HT1080 (cell line): ENCODE measurements at regions not wholly inside any gene's neighbourhood (a gene's known extent, or its start where the extent isn't known, plus 50 kb on each side); places are given as distances from the start of the nearest gene placed in this dataset.
"Not testable (repeated sequence)": the region's sequence is repeated elsewhere in the genome, so short reads cannot be mapped to it uniquely, and the experiment has no call there.

Experiments
- DNase-seq: peaks from one replicate; pipeline ENCODE4 v3.0.0-alpha.2; 2015; ENCODE audit warnings: low read depth

DNA sequence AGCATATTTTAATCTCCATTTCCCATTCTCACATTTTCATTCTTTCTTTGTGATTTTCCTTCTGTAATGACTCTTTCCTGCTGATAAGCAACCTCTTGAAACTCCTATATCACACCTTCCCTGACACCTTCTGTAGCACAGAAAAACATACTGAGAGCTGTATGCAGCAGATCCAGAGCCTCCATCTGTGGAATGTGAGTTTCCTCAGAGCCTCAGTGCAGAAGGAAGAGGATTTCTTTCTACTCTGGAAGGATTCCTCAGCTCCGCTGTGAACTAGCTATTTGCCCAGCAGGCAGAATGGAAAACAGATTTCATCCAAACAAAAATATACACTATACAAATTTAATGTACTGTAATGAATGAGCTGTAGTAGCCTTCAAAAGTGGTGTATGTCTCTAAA is 841.3 kb upstream of the ZWINT start:
- no peak for DNase-seq

DNA sequence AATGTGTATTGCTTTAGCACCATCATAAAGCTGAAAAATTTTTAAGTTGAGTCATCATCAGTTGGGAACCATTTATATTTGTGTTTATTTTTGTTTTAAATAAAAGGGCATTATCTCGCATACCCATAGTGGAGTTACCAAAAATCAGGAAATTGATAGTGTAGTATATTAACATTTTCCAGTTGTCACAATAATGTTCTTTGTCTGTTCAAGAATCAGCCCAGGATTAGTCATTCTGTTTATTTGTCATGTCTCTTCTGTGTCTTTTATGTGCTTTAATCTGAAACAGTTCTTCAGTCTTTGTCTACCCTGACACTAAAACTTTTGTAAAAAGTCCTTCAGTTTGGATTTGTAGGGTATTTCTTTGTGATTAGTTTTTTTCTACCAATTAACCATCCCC is 827.8 kb upstream of the ZWINT start:
- peak; percentile 12 for DNase-seq

DNA sequence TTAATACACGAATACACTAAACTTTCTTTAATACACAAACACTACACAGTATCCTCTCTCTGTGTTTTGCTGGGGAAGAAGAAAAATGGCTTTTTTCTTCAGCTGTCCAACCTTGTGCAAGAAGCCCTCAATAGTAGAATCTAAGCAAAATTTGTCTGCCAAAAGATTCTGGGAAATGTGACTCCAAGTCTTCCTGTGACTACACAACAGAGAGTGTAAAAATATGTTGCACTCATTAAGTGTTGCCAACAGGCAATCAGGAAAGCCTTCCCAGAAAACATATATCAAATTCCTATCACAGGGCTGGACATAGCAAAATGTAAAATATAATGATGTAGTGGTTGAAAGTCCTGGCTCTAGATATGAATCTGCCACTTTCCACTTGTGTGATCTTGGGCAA is 825.1 kb upstream of the ZWINT start:
- DNase-seq: no peak

DNA sequence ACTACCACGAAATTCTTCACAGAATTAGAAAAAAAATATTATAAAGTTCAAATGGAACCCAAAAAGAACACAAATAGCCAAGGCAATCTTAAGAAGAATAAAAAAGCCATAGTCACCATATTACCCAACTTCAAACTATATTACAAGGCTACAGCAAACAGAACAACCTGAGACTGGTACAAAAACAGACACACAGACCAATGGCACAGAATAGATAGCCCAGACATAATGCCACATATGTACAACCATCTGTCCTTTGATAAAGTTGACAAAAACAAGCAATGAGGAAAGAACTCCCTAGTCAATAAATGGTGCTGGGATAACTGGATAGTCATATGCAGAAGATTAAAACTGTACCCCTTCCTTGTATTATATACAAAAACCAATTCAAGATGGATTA is 808.5 kb upstream of the ZWINT start:
- no peak for DNase-seq

DNA sequence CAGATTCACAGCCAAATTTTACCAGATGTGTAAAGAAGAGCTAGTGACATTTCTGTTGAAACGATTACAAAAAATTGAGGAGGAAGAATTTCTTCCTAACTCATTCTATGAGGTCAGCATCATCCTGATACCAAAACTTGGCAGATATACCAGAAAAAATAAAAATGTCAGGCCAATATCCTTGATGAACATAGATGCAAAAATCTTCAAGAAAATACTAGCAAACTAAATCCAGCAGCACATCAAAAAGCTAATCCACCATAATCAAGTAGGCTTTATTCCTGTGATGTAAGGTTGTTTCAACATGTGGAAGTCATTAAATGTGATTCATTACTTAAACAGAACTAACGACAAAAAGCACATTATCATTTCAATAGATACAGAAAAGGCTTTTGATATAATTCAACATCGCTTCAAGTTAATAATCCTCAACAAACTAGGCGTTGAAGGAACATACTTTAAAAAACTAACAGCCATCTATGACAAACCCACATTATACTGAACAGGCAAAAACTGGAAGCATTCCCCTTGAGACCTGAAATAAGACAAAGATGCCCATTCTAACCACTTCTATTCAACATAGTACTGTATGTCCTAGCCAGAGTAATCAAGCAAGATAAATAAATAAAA is 807.7 kb upstream of the ZWINT start:
- DNase-seq: no peak

DNA sequence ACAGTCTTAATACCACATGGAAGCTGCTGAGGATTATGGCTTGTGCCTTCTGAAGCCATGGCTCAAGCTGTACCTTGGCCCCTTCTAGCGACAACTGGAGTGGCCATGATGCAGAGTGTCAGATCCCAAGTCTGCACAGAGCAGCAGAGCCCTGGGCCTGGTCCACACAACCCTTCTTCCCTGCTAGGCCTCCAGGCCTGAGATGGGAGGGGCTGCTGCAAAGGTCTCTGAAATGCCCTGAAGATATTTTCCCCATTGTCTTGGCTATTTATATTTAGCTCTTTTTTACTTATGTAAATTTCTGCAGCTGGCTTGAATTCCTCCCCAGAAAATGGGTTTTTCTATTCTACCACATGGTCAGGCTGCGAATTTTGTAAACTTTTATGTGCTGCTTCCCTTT is 804.6 kb upstream of the ZWINT start:
- no peak for DNase-seq

DNA sequence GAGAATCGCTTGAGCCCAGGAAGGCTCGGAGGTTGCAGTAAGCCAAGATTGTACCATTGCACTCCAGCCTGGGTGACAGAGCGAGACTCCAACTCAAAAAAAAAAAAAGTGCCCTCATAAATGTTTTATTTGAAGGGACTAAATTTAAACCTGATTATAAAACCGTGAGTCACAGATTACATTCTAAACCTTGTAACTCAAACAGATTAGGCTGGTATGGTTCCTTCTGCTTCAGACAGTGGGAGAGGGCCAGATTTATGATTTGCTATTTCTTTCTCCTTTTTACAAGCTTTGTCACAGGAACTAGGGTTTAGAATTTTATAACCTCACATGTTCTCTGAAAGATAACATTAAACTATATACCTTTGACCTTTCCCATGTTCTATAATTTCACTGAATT is 801.2 kb upstream of the ZWINT start:
- no peak for DNase-seq

DNA sequence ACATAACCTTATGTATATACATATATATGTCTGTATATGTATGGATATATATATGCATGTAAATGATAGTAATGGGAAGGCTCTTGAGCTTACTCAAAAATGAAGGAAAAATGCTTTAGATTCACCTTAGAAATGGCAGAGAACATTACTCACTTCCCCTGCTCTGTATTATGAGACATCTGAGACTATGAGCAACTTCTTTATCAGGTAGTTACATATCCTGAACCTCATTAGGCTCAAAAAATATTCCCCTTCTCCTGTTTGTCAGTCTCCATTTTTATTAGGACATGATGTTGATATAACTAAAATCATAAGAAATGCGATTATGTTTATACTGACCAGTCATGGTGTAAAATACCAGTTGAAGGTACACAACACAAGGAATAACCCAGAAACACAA is 800.1 kb upstream of the ZWINT start:
- peak; percentile 2 for DNase-seq

DNA sequence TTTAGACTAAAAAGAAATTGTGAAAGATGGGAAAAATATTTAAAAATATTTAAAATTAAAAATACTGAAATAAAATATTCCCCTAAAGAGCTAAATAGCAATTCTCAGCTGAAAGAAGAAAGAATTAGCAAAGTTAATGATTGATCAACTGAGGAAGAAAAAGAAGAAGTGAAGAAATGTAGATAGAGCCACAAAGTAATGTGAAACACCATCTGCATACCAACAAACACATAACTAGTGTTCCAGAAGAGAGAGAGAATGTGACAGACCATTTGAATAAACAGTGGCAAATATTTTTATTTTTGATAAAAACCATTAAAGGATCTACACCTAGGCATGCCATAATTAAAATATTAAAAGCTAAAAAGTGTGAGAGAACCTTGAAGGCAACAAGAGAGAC is 784.5 kb upstream of the ZWINT start:
- DNase-seq: no peak

DNA sequence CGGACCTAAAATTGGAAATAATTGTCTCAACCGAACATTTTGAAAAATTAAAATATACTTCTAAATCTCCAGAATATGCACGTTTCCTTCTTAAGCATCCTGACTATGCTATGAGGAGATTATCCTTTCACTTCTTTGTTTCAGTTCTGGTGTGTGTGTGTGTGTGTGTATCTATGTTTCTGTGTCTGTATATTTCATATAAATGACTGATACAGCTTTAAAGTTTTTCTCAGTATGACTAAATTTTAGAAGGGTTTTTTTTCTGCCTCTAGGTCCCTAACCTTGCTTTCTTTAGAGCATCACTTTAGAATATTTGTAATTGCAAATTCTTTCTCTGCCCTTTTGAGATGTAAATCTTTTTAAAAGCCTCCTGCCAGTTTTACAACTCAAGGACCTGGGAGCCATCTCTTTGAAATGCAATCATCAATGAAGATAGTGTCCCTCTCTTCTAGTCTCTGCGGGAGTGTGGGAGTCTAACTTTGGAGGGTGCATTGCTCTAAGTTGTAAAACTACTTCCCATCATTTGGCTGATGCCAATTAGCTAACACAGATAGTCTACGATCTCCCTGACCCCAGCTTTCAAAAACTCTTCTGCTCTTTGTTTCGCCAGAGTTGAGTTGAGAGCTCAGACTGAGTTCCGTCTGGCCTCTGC is 782.0 kb upstream of the ZWINT start:
- no peak for DNase-seq

DNA sequence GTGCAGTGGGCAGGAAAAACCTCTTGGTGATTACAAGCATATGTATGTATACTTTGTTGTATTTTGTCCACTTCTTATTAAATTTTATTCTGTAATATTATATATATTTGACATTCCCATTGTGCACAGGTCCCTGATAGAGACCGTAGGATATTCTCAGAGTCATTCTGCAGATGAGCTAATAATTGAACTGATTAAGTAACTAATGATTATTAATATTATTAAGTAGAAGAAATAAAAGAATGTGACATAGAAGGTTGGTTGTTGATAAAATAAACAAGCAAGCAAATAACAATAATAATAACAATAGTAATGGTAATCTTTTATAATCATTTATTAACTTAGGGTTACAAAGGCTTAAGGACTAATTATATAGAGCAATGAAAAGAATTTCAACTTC is 780.6 kb upstream of the ZWINT start:
- DNase-seq: no peak

DNA sequence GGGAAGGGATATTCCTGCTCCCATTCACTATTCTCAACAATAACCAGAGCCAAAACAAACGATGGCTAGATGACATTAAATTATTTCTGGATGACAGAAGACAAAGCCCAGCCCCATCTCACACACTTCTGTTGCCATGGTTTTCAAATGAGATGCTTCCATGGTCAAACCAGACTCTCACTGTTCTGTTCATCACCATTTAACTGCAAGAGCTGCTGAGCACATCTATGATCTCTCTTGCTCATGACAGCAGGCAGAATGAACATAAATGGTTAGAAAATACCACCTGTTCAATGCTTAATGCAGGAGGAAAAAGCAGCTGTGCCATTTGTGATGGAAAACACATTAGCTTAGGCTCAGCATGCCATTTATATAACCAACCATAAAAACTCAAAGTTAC is 758.6 kb upstream of the ZWINT start:
- no peak for DNase-seq

DNA sequence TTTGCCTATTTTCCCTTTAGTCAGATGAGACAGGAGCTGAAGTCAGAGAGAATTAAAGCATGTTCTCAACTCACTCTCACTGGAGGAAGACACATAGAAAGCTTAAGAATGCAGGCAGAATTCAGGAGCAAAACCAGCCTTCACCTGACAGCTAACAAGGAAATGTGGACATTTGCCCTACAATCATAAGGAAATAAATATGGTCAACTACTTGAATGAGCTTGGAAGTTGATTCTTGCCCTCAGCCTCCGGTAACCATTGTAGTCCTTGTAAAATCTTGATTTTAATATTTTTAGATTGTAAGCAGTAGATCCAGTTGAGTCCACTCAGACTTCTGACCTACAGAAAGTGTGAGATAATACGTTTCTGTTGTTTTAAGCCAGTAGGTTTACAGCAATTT is 752.5 kb upstream of the ZWINT start:
- DNase-seq: no peak

DNA sequence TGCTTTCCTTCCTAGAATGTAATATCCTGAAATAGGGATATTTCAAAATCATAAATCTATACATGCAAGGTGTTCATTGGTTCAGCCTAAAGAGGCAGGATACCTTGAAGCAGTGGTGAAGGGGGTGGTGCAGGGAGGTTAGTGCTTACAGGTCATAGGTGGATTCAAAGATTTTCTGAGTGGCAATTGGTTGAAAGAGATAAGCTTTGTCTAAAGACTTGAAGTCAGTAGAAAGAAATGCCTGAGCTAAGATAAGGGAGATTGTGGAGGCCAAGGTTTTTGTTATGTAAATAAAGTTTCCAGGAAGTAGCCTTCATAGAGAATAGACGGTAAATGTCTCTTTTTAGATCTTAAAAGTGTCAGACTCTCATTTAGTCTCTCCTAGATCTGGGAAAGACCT is 741.2 kb upstream of the ZWINT start:
- no peak for DNase-seq

DNA sequence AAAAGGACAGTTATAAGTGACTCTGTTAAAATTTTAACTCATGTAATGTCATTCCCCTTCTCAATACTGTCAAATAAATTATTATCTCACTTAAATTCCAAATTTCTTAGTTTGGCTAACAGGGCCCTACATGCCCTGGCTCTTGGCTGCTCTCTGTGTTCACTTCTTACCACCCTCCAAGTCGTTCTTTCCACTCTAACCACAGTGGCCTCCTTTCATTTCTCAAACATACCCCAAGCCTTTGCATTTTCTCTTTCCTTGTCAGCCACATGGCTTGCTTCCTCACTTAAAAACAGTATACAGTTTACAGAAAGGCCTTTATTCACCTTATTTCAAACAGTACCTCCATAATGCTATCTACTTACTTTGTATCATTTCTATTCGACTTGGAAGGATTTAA is 737.1 kb upstream of the ZWINT start:
- DNase-seq: peak; percentile 5

DNA sequence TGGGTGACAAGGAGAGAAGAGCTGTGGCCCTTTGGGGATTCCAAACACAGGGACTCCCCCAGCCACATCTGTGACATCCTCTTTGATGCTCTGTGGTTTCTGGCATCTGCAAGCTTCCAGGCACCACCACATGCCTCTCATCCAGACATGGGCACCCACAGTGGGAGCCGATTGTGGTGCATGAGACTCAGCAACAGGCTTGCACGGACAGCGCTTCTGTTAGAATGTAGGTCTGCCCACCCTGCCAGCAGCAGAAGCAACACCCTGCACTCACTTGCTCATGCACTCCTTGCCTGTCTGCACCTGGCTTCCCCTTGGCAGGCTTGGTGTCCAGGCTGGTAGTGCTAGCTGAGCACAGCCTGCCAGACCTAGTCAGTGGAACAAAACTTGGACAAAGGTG is 735.0 kb upstream of the ZWINT start:
- no peak for DNase-seq

DNA sequence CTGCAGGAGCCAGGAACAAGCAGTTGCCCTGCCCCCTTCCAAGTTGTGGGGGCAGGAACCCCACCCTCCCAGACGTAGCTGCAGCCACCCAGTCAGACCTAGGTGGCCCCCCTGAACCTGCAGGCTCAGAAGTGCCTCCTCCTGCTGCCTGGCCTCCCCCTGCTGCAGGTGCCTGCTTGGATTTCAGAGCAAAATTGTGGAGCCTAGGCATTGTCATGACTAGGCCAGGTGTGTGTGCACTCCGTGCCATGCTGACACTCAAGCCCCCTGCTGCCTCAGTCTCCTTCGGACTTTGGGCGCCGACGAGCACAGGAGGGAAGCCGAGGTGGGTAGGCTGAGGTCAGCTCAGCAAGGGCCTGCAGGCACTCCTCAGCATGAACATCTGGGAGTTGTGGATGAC is 733.9 kb upstream of the ZWINT start:
- no peak for DNase-seq

DNA sequence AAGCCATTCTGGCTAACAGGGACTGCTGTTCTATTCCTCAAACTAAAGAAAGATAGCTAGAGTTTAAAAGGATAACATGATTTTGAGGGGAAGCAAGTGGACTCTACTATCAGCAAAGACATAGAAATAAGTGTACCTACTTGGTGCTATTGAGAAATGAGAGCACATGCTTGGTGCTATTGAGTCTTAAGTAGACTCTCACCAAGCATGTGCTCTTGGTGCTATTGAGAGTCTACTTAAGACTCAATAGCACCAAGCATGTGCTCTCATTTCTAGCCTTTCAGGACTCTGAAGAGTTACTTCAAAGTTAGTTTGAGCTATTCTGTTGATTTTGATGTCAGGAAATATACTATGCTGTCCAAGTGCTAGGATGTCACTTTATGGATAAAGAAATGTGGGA is 733.0 kb upstream of the ZWINT start:
- DNase-seq: no peak

DNA sequence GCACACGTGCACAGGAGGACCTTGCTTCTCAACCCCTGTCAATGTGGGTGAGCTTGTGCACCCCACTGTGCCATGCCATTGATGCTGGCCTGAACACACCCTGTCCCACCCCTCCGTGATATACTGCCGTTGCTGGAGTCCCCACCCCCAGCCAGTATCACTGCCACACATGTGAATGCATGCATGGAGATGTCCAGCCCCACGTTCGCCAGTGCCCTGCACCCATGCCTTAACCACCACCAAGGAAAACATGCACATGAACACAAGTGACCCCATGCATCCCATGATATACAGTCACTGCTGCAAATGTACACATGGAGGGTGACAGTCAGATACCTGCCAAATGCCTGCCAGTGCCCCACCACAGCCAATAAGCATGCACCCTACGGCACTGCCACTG is 692.5 kb upstream of the ZWINT start:
- no peak for DNase-seq

DNA sequence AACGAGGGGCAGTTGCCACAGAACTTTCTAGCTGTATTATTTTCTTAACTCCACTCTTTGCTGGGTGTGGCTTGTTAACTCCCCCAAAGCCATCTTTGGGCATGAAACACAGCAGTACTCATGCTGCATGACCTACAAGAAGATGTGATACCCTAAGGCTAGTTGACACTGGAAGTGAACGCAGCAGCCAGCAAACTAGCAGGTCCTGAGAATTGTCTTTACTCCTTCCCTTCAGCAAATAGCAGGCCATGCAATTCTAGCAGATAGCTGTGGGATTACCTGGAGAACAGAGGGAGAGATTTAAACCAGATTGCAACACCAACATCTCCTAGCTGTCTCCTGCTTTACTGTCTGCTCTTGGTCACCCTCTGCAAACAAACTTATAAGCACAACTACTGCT is 688.0 kb upstream of the ZWINT start:
- DNase-seq: no peak

DNA sequence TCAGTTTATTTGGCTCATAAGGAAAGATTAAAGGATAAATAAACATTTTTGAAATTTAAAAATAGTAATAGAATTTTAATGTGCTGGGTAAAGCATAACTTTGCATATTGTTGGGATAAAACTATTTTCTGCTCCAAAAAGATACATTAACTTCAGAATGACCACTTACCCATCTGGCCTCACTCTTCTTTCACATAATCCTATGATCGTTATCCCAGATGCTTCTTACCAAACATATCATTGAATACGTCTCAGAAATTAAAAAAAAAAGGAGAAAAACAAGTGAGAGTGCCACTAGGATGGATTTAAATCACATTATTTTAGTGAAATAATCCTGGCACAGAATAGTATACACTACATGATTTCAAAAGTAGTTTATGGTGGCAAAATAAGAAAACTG is 677.5 kb upstream of the ZWINT start:
- DNase-seq: no peak

DNA sequence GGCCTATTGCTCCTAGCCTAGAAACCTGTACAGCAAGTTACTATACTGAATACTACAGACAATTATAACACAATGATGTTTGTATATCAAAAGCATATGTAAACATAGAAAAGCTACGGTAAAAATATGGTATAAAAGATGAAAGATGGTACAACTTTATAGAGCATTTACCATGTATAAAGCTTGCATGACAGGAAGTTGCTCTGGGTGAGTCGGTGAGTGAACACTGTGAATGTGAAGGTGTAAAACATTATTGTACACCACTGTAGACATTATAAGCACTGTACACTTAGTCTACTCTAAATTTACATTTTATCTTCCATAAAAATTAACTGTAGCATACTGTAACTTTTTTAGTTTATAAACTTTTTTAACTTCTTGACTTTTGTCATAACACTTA is 674.3 kb upstream of the ZWINT start:
- DNase-seq: no peak

DNA sequence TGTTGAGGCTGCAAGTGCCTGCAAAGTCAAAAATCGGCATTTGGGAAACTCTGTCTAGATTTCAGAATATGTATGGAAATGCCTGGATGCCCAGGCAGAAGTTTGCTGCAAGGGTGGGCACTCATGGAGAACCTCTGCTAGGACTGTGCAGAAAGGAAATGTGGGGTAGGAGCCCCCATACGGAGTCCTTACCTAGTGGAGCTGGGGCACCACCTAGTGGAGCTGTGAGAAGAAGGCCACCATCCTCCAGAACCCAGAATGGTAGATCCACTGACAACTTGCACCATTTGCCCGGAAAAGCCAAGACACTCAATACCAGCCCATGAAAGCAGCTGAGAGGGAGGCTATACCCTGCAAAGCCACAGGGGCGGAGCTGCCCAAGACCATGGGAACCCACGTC is 671.2 kb upstream of the ZWINT start:
- not testable (repeated sequence) for DNase-seq

DNA sequence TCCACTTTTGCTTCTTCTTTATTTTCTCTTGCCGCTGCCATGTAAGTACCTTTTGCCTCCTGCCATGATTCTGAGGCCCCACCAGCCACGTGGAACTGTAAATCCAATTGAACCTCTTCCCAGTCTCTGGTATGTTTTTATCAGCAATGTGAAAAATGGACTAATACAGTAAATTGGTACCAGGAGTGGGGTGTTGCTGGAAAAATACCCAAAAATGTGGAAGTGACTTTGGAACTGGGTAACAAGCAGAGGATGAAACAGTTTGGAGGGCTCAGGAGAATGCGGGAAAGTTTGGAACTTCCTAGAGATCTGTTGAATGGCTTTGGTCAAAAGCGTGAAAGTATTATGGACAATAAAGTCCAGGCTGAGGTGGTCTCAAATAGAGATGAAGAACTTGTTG is 670.3 kb upstream of the ZWINT start:
- no peak for DNase-seq
